ENCODE measurements at regions not wholly inside any gene's neighbourhood (a gene's known extent, or its start where the extent isn't known, plus 50 kb on each side); places are given as distances from the start of the nearest gene placed in this dataset.

- Mint-ChIP-seq H3K4me3 (ENCODE audit: unreplicated experiment) (no peak overlapping the region), H3K4me1 (ENCODE audit: low read depth) (peaks cover 59% of the 10 kb centered on the region), H3K27ac (ENCODE audit: unreplicated experiment) (no peak overlapping the region), H3K27me3 (ENCODE audit: low read depth) (no peaks in the 10 kb centered on the region), H3K36me3 (ENCODE audit: low read depth) (no peaks in the 10 kb centered on the region), H3K9me3 (ENCODE audit: low read depth) (no peaks in the 10 kb centered on the region)
- TF ChIP-seq, protein P1, sequence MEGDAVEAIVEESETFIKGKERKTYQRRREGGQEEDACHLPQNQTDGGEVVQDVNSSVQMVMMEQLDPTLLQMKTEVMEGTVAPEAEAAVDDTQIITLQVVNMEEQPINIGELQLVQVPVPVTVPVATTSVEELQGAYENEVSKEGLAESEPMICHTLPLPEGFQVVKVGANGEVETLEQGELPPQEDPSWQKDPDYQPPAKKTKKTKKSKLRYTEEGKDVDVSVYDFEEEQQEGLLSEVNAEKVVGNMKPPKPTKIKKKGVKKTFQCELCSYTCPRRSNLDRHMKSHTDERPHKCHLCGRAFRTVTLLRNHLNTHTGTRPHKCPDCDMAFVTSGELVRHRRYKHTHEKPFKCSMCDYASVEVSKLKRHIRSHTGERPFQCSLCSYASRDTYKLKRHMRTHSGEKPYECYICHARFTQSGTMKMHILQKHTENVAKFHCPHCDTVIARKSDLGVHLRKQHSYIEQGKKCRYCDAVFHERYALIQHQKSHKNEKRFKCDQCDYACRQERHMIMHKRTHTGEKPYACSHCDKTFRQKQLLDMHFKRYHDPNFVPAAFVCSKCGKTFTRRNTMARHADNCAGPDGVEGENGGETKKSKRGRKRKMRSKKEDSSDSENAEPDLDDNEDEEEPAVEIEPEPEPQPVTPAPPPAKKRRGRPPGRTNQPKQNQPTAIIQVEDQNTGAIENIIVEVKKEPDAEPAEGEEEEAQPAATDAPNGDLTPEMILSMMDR (IDR thresholded peaks at IDR 0.05), result no peak
- DNase-seq (ENCODE audit: low spot score), result no peak
These were observed 157.3 kb downstream of the BTG1 start for GRCh38 chr12:91988086-91988923.

- TF ChIP-seq, protein P1 (IDR thresholded peaks at IDR 0.05), result no peak
- peaks cover 59% of the 10 kb centered on the region for H3K4me1 Mint-ChIP-seq (ENCODE audit: low read depth)
- no peak overlapping the region for H3K4me3 Mint-ChIP-seq (ENCODE audit: unreplicated experiment)
- no peaks in the 10 kb centered on the region for H3K9me3 Mint-ChIP-seq (ENCODE audit: low read depth)
- H3K27ac Mint-ChIP-seq (ENCODE audit: unreplicated experiment), result no peak overlapping the region
- no peaks in the 10 kb centered on the region for H3K36me3 Mint-ChIP-seq (ENCODE audit: low read depth)
- H3K27me3 Mint-ChIP-seq (ENCODE audit: low read depth), result no peaks in the 10 kb centered on the region
- no peak for DNase-seq (ENCODE audit: low spot score)
These were observed 159.6 kb downstream of the BTG1 start for GRCh38 chr12:91986084-91986483.

DNA sequence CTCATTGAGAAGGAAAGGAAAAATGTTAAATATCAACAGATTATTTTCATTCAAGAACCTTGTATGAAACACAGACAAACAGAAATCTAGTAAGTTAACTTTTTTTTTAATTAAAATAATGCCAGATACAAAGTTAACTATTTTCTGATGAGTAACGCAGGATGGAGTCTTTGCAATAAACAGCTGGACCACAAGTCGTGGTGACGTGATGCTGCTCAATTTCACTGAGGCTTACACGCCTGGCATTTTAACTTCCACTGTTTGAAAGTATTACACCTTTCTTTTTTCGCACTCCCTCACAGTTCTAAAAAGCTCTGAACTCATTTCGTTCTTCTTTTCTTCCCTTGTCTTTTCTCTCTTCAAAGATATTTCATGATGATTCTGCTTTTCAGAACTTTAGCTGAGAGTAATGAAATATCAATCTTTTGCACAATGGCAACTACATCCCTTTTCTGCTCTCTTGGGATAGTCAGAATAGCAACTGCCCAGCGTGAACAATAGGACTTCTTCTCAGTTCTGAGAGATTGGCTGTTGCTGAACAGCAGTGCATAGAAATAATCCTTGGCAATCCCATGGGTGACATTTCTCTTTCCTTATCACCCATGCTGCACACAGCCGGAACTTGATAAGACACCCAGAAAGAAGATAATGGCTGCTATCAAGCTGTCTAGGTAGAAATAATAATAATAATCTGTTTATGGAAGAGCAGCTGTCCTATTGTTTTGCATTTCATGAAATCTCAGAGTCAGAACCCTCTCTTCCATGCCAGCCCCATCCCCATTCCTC is 160.5 kb downstream of the BTG1 start:
- H3K9me3 Mint-ChIP-seq (ENCODE audit: low read depth), result no peaks in the 10 kb centered on the region
- H3K4me1 Mint-ChIP-seq (ENCODE audit: low read depth), result peaks cover 54% of the 10 kb centered on the region
- no peak overlapping the region for H3K4me3 Mint-ChIP-seq (ENCODE audit: unreplicated experiment)
- no peak for DNase-seq (ENCODE audit: low spot score)
- H3K36me3 Mint-ChIP-seq (ENCODE audit: low read depth), result no peaks in the 10 kb centered on the region
- H3K27me3 Mint-ChIP-seq (ENCODE audit: low read depth), result no peaks in the 10 kb centered on the region
- peak overlapping the region; percentile 2 for H3K27ac Mint-ChIP-seq (ENCODE audit: unreplicated experiment)
- TF ChIP-seq, protein P1 (IDR thresholded peaks at IDR 0.05), result no peak

GRCh38 chr12:91984556-91984955 is 161.1 kb downstream of the BTG1 start:
- Mint-ChIP-seq H3K9me3 (ENCODE audit: low read depth) (no peaks in the 10 kb centered on the region), H3K4me1 (ENCODE audit: low read depth) (peaks cover 48% of the 10 kb centered on the region), H3K36me3 (ENCODE audit: low read depth) (no peaks in the 10 kb centered on the region), H3K27ac (ENCODE audit: unreplicated experiment) (peak overlapping the region; percentile 7), H3K4me3 (ENCODE audit: unreplicated experiment) (no peak overlapping the region), H3K27me3 (ENCODE audit: low read depth) (no peaks in the 10 kb centered on the region)
- no peak for DNase-seq (ENCODE audit: low spot score)
- TF ChIP-seq, protein P1 (IDR thresholded peaks at IDR 0.05), result no peak

DNA sequence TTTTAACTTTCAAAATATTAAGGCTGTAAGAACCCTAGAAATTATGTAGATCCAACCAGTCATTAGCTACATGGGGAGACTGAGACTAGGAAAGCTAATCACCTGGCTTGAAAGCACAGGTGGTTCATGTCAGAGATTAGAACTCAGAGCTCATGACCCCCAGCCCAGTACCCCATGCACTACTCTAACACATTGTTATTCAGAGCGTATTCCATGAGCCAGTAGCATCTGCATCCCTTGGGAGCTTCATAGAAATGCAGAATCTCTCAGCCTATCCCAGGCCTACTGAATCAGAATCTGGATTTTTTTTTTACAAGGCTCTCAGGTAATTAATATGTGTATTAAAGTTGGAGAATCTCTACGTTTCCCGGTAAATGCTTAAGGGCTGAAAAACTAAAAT is 161.7 kb downstream of the BTG1 start:
- Mint-ChIP-seq H3K36me3 (ENCODE audit: low read depth) (no peaks in the 10 kb centered on the region), H3K4me1 (ENCODE audit: low read depth) (peaks cover 43% of the 10 kb centered on the region), H3K27ac (ENCODE audit: unreplicated experiment) (no peak overlapping the region), H3K4me3 (ENCODE audit: unreplicated experiment) (no peak overlapping the region), H3K9me3 (ENCODE audit: low read depth) (no peaks in the 10 kb centered on the region), H3K27me3 (ENCODE audit: low read depth) (no peaks in the 10 kb centered on the region)
- DNase-seq (ENCODE audit: low spot score), result no peak
- TF ChIP-seq, protein P1 (IDR thresholded peaks at IDR 0.05), result no peak
